22Rv1 (cell line): ENCODE measurements at regions not wholly inside any gene's neighbourhood (a gene's known extent, or its start where the extent isn't known, plus 50 kb on each side); places are given as distances from the start of the nearest gene placed in this dataset.

Experiments used
- H3K27ac ChIP-seq: fragments of 450-650 bp; 2 replicates; pipeline ENCODE4 v1.5.1; 2017
- CTCF ChIP-seq: fragments of 450-650 bp; IDR thresholded peaks from 2 replicates; pipeline ENCODE4 v1.5.1; 2017; ENCODE audit warnings: mild to moderate bottlenecking
- ZFX ChIP-seq: fragments of 450-650 bp; IDR thresholded peaks from 2 replicates; pipeline ENCODE4 v1.6.1; 2017; ENCODE audit warnings: antibody characterized with exemption, borderline replicate concordance

GRCh38 chr12:28993720-28994119 lies 155.4 kb upstream of the FAR2 start:
- no peak overlapping the region for H3K27ac ChIP-seq
- TF ChIP-seq CTCF: no peak
- TF ChIP-seq ZFX: no peak

- TF ChIP-seq CTCF (no peak), ZFX (no peak)
- H3K27ac ChIP-seq: no peak overlapping the region
These were observed 154.8 kb upstream of the FAR2 start for GRCh38 chr12:28994179-28994715.

- no peak for TF ChIP-seq ZFX
- no peak for TF ChIP-seq CTCF
- H3K27ac ChIP-seq: no peak overlapping the region
These were observed 152.4 kb upstream of the FAR2 start for GRCh38 chr12:28996688-28997087.

- no peak overlapping the region for H3K27ac ChIP-seq
- TF ChIP-seq ZFX (no peak), CTCF (peak; percentile 76)
These were observed 150.4 kb upstream of the FAR2 start for GRCh38 chr12:28998662-28999120.

- H3K27ac ChIP-seq: no peak overlapping the region
- TF ChIP-seq CTCF (no peak), ZFX (no peak)
These were observed 144.8 kb upstream of the FAR2 start for GRCh38 chr12:29004066-29004935.

- TF ChIP-seq ZFX (no peak), CTCF (no peak)
- H3K27ac ChIP-seq: no peak overlapping the region
These were observed 144.2 kb upstream of the FAR2 start for GRCh38 chr12:29004936-29005304.

- H3K27ac ChIP-seq: no peak overlapping the region
- no peak for TF ChIP-seq ZFX
- TF ChIP-seq CTCF: no peak
These were observed 140.3 kb upstream of the FAR2 start for GRCh38 chr12:29008786-29009185.
